Trophoblast cell (in vitro differentiated cells and primary cell): ENCODE measurements at regions not wholly inside any gene's neighbourhood (a gene's known extent, or its start where the extent isn't known, plus 50 kb on each side); places are given as distances from the start of the nearest gene placed in this dataset.

Source experiments
- DNase-seq, 2 donors: peaks; one replicate each; pipeline ENCODE4 v3.0.0-alpha.2; 2016
- H2AFZ ChIP-seq: 2 replicates; pipeline ENCODE4 v1.6.1; 2013; ENCODE audit warnings: low read length, moderate library complexity, mild to moderate bottlenecking; ENCODE audit not compliant: insufficient read depth, poor library complexity
- H2AK5ac ChIP-seq: 2 replicates; pipeline ENCODE4 v1.6.1; 2013; ENCODE audit warnings: mild to moderate bottlenecking, low read length
- H2BK120ac ChIP-seq: 2 replicates; pipeline ENCODE4 v1.6.1; 2013; ENCODE audit warnings: low read length, mild to moderate bottlenecking, moderate library complexity; ENCODE audit not compliant: insufficient read depth, poor library complexity
- H2BK12ac ChIP-seq: 2 replicates; pipeline ENCODE4 v1.6.1; 2013; ENCODE audit warnings: mild to moderate bottlenecking, low read length, moderate library complexity
- H2BK5ac ChIP-seq: 2 replicates; pipeline ENCODE4 v1.6.1; 2013; ENCODE audit warnings: low read length, low read depth, moderate library complexity, mild to moderate bottlenecking; ENCODE audit not compliant: poor library complexity
- H3K14ac ChIP-seq: 2 replicates; pipeline ENCODE4 v1.6.1; 2013; ENCODE audit warnings: mild to moderate bottlenecking, low read length
- H3K18ac ChIP-seq: 2 replicates; pipeline ENCODE4 v1.6.1; 2013; ENCODE audit warnings: mild to moderate bottlenecking, low read length
- H3K23ac ChIP-seq: 2 replicates; pipeline ENCODE4 v1.6.1; 2013; ENCODE audit warnings: low read length
- H3K27ac ChIP-seq: 2 replicates; pipeline ENCODE4 v1.5.1; 2013; ENCODE audit warnings: low read depth, mild to moderate bottlenecking, inconsistent platforms, low read length, moderate library complexity
- H3K27me3 ChIP-seq: 2 replicates; pipeline ENCODE4 v1.6.1; 2013; ENCODE audit warnings: inconsistent platforms, mild to moderate bottlenecking, low read length, moderate library complexity; ENCODE audit not compliant: insufficient read depth
- H3K36me3 ChIP-seq, 2 experiments: 1 replicate in 1 of 2; 2 replicates in 1 of 2; pipeline ENCODE4 v1.6.1; 2013; ENCODE audit warnings: low read length in 2 of 2, mild to moderate bottlenecking in 2 of 2, moderate library complexity in 1 of 2; ENCODE audit not compliant: insufficient read depth in 2 of 2, control insufficient read depth in 1 of 2
- H3K4ac ChIP-seq: 2 replicates; pipeline ENCODE4 v1.6.1; 2013; ENCODE audit warnings: low read depth, mild to moderate bottlenecking, low read length, moderate library complexity
- H3K4me1 ChIP-seq, 2 experiments: 1 replicate in 1 of 2; 2 replicates in 1 of 2; pipeline ENCODE4 v1.6.1; 2013; ENCODE audit warnings: low read length in 2 of 2, mild to moderate bottlenecking in 2 of 2, moderate library complexity in 1 of 2; ENCODE audit not compliant: insufficient read depth in 2 of 2, control insufficient read depth in 1 of 2
- H3K4me2 ChIP-seq: 2 replicates; pipeline ENCODE4 v1.6.1; 2013; ENCODE audit warnings: inconsistent platforms, mild to moderate bottlenecking, low read length, moderate library complexity
- H3K4me3 ChIP-seq: 2 replicates; pipeline ENCODE4 v1.5.1; 2013; ENCODE audit warnings: mild to moderate bottlenecking, low read depth, low read length, inconsistent platforms
- H3K79me1 ChIP-seq: one replicate; pipeline ENCODE4 v1.6.1; 2013; ENCODE audit warnings: low read length
- H3K79me2 ChIP-seq: 2 replicates; pipeline ENCODE4 v1.6.1; 2013; ENCODE audit warnings: low read length, mild to moderate bottlenecking; ENCODE audit not compliant: control insufficient read depth, insufficient read depth, poor library complexity
- H3K9ac ChIP-seq: 2 replicates; pipeline ENCODE4 v1.6.1; 2013; ENCODE audit warnings: mild to moderate bottlenecking, low read length
- H3K9me3 ChIP-seq: 2 replicates; pipeline ENCODE4 v1.6.1; 2013; ENCODE audit warnings: low read depth, mild to moderate bottlenecking, control low read depth, inconsistent platforms, low read length; ENCODE audit not compliant: insufficient read depth
- H4K12ac ChIP-seq: 2 replicates; pipeline ENCODE4 v1.6.1; 2013; ENCODE audit warnings: low read depth, mild to moderate bottlenecking, low read length, moderate library complexity
- H4K8ac ChIP-seq: 2 replicates; pipeline ENCODE4 v1.6.1; 2013; ENCODE audit warnings: low read depth, mild to moderate bottlenecking, low read length, moderate library complexity
- H4K91ac ChIP-seq: one replicate; pipeline ENCODE4 v1.6.1; 2013; ENCODE audit warnings: low read depth, mild to moderate bottlenecking, low read length, moderate library complexity
- WGBS: extraction: QIAGEN DNeasy Blood & Tissue Kit; methylation state at CpG from one replicate; pipeline ENCODE4 v1.1.7; 2013; ENCODE audit warnings: missing lambda C conversion rate; ENCODE audit not compliant: insufficient read length, insufficient coverage; ENCODE audit errors: extremely low coverage; 5-methylcytosine and 5-hydroxymethylcytosine counted together

DNA sequence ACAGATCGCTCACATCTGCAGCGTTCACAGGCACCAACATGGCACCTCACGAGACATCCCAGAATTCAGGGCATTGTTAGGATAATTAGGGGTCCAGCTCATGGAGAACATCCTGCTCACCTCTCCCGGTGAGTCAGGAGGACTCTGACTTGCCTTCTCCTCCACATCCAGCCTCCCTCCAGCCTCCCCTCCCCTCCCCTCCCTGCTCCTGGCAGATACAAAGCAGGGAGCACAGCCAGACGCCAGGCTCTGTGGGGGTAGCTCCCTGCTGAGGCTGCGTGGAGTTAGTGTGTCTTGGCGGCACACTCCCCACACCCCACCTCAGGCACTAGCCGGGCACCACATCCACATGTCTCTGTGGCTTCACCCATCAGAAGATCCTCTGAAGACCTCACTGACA is 320.6 kb downstream of the CXCL12 start:
- Histone ChIP-seq H3K9ac (no peak overlapping the region), H3K18ac (no peak overlapping the region), H3K4me3 (no peak overlapping the region), H2BK12ac (no peak overlapping the region), H3K4ac (no peak overlapping the region), H4K12ac (no peak overlapping the region), H3K4me2 (no peak overlapping the region), H3K23ac (no peak overlapping the region), H3K27me3 (no peaks in the 10 kb centered on the region), H2BK120ac (no peak overlapping the region), H3K4me1 (no peaks in the 10 kb centered on the region), H2AK5ac (no peak overlapping the region), H3K36me3 (no peaks in the 10 kb centered on the region), H3K79me1 (no peaks in the 10 kb centered on the region), H4K8ac (no peak overlapping the region), H2BK5ac (no peak overlapping the region), H3K14ac (no peak overlapping the region), H3K79me2 (no peaks in the 10 kb centered on the region), H2AFZ (no peak overlapping the region), H3K27ac (no peak overlapping the region), H3K9me3 (no peaks in the 10 kb centered on the region), H4K91ac (no peak overlapping the region)
- no CpG with 5 or more reads among the region's 8 CpGs for WGBS
- no peak for DNase-seq

DNA sequence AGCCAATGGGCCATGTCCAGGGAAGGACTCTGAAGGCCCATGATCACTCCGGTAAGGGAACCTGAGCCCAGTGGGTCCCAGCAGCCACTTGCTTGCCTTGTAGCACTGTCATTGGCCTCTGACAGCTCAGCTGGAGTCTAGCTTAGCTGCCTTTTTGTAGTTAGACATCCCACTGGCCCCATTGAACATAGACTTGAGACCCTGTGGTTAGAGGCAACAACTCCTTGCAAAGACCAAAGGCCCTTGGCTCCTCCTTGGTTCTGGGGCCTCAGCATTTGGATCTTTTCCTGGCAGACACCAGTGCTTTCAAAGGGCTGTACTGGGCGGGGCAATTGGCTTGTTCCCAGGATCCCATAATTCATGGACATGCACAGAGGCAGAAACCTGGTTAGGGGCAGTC is 321.2 kb downstream of the CXCL12 start:
- no peak overlapping the region for H3K23ac ChIP-seq
- H3K14ac ChIP-seq, result no peak overlapping the region
- no peaks in the 10 kb centered on the region for H3K9me3 ChIP-seq
- H3K4me3 ChIP-seq, result no peak overlapping the region
- H2BK12ac ChIP-seq, result no peak overlapping the region
- no peak overlapping the region for H3K4ac ChIP-seq
- no peaks in the 10 kb centered on the region for H3K27me3 ChIP-seq
- no peaks in the 10 kb centered on the region for H3K79me2 ChIP-seq
- H4K91ac ChIP-seq, result no peak overlapping the region
- H3K27ac ChIP-seq, result no peak overlapping the region
- WGBS, result no CpG with 5 or more reads among the region's 2 CpGs
- no peak overlapping the region for H2BK5ac ChIP-seq
- no peak overlapping the region for H2BK120ac ChIP-seq
- DNase-seq, result no peak
- no peak overlapping the region for H3K4me2 ChIP-seq
- H3K79me1 ChIP-seq, result no peaks in the 10 kb centered on the region
- H2AK5ac ChIP-seq, result no peak overlapping the region
- no peak overlapping the region for H2AFZ ChIP-seq
- no peak overlapping the region for H3K9ac ChIP-seq
- H3K36me3 ChIP-seq, result no peaks in the 10 kb centered on the region
- H3K4me1 ChIP-seq, result no peaks in the 10 kb centered on the region
- H3K18ac ChIP-seq, result no peak overlapping the region
- H4K12ac ChIP-seq, result no peak overlapping the region
- no peak overlapping the region for H4K8ac ChIP-seq

DNA sequence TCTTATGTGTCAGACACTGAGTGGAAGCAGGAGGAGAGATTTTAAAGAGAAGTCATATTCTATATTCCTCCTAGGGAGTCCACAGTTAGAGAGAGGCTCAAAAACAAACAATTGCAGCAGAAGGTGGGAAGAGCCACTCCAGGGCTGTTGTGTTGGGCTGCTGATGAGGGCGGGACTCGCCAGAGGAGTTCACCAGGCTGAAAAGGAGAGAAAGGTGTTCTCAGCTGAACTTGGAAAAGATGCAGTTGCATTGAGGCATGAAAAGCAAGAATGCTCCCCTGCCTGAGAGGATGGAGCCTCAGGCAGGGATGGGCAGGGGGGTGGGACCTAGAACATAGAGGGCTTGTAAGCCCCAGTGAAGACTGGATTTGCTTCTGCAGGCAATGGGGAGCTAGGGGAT is 324.2 kb downstream of the CXCL12 start:
- Histone ChIP-seq H3K4me2 (no peak overlapping the region), H3K4ac (no peak overlapping the region), H3K14ac (no peak overlapping the region), H3K36me3 (no peaks in the 10 kb centered on the region), H2AFZ (no peak overlapping the region), H3K9me3 (no peaks in the 10 kb centered on the region), H3K27me3 (no peaks in the 10 kb centered on the region), H3K4me1 (no peaks in the 10 kb centered on the region), H3K79me2 (no peaks in the 10 kb centered on the region), H2BK12ac (no peak overlapping the region), H3K79me1 (no peaks in the 10 kb centered on the region), H3K18ac (no peak overlapping the region), H3K9ac (no peak overlapping the region), H3K27ac (no peak overlapping the region), H4K12ac (no peak overlapping the region), H2BK120ac (no peak overlapping the region), H2BK5ac (no peak overlapping the region), H4K8ac (no peak overlapping the region), H3K4me3 (no peak overlapping the region), H2AK5ac (no peak overlapping the region), H3K23ac (no peak overlapping the region), H4K91ac (no peak overlapping the region)
- no CpG with 5 or more reads among the region's 2 CpGs for WGBS
- DNase-seq, result no peak

DNA sequence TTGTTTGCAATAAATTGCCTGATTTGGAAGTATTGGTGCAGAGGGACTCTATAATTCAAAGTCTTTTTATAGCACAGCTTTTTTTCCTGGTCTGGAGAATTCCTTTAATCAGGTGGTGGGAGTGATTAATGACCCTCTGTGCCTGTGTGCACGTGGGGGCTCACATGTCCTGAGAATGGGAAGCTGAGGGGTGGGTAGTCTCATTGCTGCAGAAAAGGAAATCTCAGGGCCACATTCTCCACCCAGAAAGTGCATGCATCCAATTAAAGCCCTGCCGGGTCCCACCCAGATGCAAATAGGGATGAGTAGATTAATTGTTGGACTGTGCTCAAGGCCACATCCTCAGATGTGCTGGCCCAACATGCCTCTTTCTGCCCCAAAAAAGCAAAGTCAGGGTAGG is 324.7 kb downstream of the CXCL12 start:
- Histone ChIP-seq H4K12ac (no peak overlapping the region), H2AFZ (no peak overlapping the region), H3K27ac (no peak overlapping the region), H2BK12ac (no peak overlapping the region), H4K8ac (no peak overlapping the region), H3K4me2 (no peak overlapping the region), H3K4me1 (no peaks in the 10 kb centered on the region), H2AK5ac (no peak overlapping the region), H3K27me3 (no peaks in the 10 kb centered on the region), H2BK5ac (no peak overlapping the region), H3K4ac (no peak overlapping the region), H3K79me2 (no peaks in the 10 kb centered on the region), H3K9ac (no peak overlapping the region), H2BK120ac (no peak overlapping the region), H3K4me3 (no peak overlapping the region), H3K18ac (no peak overlapping the region), H4K91ac (no peak overlapping the region), H3K23ac (no peak overlapping the region), H3K14ac (no peak overlapping the region), H3K36me3 (no peaks in the 10 kb centered on the region), H3K9me3 (no peaks in the 10 kb centered on the region), H3K79me1 (no peaks in the 10 kb centered on the region)
- DNase-seq, result no peak
- WGBS, result no CpG with 5 or more reads among the region's 2 CpGs
